ENCODE measurements at regions not wholly inside any gene's neighbourhood (a gene's known extent, or its start where the extent isn't known, plus 50 kb on each side); places are given as distances from the start of the nearest gene placed in this dataset.

DNA sequence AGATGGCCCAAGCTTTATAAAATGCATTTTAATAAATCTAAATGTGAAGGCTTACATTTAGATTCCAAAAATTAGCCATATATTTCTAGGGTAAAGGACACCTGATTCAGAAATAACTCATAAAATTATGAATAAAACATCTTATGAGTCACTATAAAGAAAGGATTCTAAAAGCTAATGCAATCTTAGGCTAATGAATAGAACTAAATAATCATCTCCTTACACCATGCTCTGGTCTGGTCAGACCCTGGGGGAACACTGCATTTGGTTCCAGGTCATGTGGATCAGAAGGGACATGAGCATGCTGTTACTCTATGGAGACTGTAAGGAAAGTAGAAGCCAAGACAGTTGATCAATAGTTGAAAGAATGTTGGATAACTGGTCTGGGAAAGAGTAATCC lies 370.4 kb downstream of the NDFIP2 start:
- TF ChIP-seq FOXP2 (optimal IDR thresholded peaks at IDR 0.05; ENCODE audit: borderline replicate concordance, extremely low read depth, extremely low read length, insufficient read depth), result no peak
- no peak for TF ChIP-seq REST (IDR thresholded peaks at IDR 0.05; ENCODE audit: insufficient read depth in 1 of 2, low read depth in 2 of 2, low read length in 2 of 2)
- TF ChIP-seq SIN3A (IDR thresholded peaks at IDR 0.05; ENCODE audit: borderline replicate concordance, insufficient read depth, low read length), result no peak

DNA sequence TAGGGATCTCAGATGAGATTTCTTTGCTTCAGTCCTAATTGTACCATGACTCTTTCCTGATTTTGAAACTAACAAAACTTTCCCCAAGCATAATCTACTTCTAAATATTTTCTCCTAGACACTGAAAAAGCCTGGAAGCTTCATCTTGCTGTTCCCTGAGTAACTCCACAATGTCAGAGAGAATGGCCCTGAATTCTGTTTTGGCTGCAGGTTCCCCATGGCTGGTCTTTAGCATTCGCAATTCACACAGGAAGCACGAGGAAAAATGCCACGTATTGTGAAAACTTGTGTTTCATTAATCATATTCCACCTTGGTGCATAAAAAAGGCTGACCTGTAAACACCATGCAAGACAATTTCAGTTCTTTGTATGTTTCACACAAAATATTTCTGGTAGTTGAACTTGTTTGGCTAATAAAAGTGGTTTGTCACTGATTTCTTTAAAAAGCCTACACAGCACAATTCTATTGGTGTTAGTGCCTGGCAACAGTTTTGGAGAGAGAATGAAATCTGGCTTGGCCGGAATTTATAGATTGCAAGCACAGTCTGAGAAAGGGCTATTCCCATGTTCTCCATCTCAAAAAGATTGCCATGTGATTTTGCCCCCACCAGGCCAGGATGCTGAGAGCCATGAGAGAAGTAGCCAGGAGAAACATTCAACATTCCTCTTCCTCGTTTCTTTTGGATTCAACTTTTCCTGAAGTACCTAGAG lies 367.1 kb downstream of the NDFIP2 start:
- TF ChIP-seq TAF1 (IDR thresholded peaks at IDR 0.05; ENCODE audit: borderline replicate concordance, insufficient read depth, low read length) (no peak), REST (IDR thresholded peaks at IDR 0.05; ENCODE audit: insufficient read depth in 1 of 2, low read depth in 2 of 2, low read length in 2 of 2) (no peak), FOXP2 (optimal IDR thresholded peaks at IDR 0.05; ENCODE audit: borderline replicate concordance, extremely low read depth, extremely low read length, insufficient read depth) (no peak), POLR2AphosphoS5 (IDR thresholded peaks at IDR 0.05; ENCODE audit: low read depth, low read length) (no peak), SIN3A (IDR thresholded peaks at IDR 0.05; ENCODE audit: borderline replicate concordance, insufficient read depth, low read length) (no peak)

DNA sequence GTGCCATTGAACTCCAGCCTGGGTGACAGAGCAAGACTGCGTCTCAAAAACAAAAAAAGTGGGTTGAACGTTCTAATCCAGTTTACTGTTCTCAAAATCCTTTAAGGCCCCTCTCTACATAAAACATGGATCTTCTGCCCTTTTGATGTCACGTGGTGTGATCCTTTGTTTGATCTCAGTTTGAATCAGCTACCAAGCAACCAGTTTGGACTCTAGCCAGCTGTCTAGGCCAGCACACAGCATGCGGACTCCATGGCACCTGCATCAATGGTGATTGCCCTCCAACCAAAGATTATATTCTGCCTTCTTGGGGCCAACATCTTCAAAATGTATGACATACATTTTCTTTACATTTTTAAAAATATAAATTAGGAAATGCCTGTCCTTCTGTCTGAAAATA lies 365.4 kb downstream of the NDFIP2 start:
- TF ChIP-seq TAF1 (IDR thresholded peaks at IDR 0.05; ENCODE audit: borderline replicate concordance, insufficient read depth, low read length), result no peak
- TF ChIP-seq SIN3A (IDR thresholded peaks at IDR 0.05; ENCODE audit: borderline replicate concordance, insufficient read depth, low read length), result no peak
- TF ChIP-seq POLR2AphosphoS5 (IDR thresholded peaks at IDR 0.05; ENCODE audit: low read depth, low read length), result no peak
- TF ChIP-seq FOXP2 (optimal IDR thresholded peaks at IDR 0.05; ENCODE audit: borderline replicate concordance, extremely low read depth, extremely low read length, insufficient read depth), result no peak
- TF ChIP-seq REST (IDR thresholded peaks at IDR 0.05; ENCODE audit: insufficient read depth in 1 of 2, low read depth in 2 of 2, low read length in 2 of 2), result no peak

- TF ChIP-seq TAF1 (IDR thresholded peaks at IDR 0.05; ENCODE audit: borderline replicate concordance, insufficient read depth, low read length) (no peak), REST (IDR thresholded peaks at IDR 0.05; ENCODE audit: insufficient read depth in 1 of 2, low read depth in 2 of 2, low read length in 2 of 2) (no peak)
These were observed 356.9 kb downstream of the NDFIP2 start for GRCh38 chr13:79837741-79838450.

Data from PFSK-1 (cell line).